Keratinocyte (primary cell): ENCODE measurements at regions not wholly inside any gene's neighbourhood (a gene's known extent, or its start where the extent isn't known, plus 50 kb on each side); places are given as distances from the start of the nearest gene placed in this dataset.

Experiments used
- DNase-seq: peaks from one replicate; pipeline ENCODE4 v3.0.0-alpha.2; 2011; ENCODE audit warnings: low read depth, missing footprints, low spot score
- FAIRE-seq: peaks from 2 replicates; lab custom pipeline; 2011; peaks lifted over from hg19 to GRCh38; lab: Jason Lieb, UNC
- H2AFZ ChIP-seq: 2 replicates; pipeline ENCODE4 v1.6.0; 2012; ENCODE audit warnings: low read length, control low read depth, inconsistent platforms; ENCODE audit not compliant: control insufficient read depth
- H3K27ac ChIP-seq: 2 replicates; pipeline ENCODE4 v1.5.1; 2011; ENCODE audit warnings: low read length; ENCODE audit not compliant: control insufficient read depth, insufficient read depth
- H3K27me3 ChIP-seq: 3 replicates; pipeline ENCODE4 v1.6.0; 2011; ENCODE audit warnings: low read length; ENCODE audit not compliant: control insufficient read depth, insufficient read depth; ENCODE audit errors: extremely low read depth
- H3K36me3 ChIP-seq, 2 experiments: 2 replicates in 1 of 2; 3 replicates in 1 of 2; pipeline ENCODE4 v1.5.1; 2011; ENCODE audit warnings: low read length in 2 of 2, mild to moderate bottlenecking in 1 of 2; ENCODE audit not compliant: control insufficient read depth in 2 of 2, insufficient read depth in 2 of 2; ENCODE audit errors: extremely low read depth in 1 of 2
- H3K4me1 ChIP-seq: 3 replicates; pipeline ENCODE4 v1.5.1; 2011; ENCODE audit warnings: low read length; ENCODE audit not compliant: control insufficient read depth, insufficient read depth; ENCODE audit errors: extremely low read depth
- H3K4me2 ChIP-seq: 3 replicates; pipeline ENCODE4 v1.6.0; 2011; ENCODE audit warnings: low read depth, low read length; ENCODE audit not compliant: control insufficient read depth, insufficient read depth; ENCODE audit errors: extremely low read depth
- H3K4me3 ChIP-seq, 3 experiments: fragments of 200-600 bp in 1 of 3; sonication (generic) in 1 of 3; 2 replicates in 2 of 3; 3 replicates in 1 of 3; pipeline ENCODE4 v1.5.1; 2011 to 2016; ENCODE audit warnings: low read length in 3 of 3, mild to moderate bottlenecking in 3 of 3, control low read depth in 2 of 3, inconsistent platforms in 1 of 3, low read depth in 1 of 3, mixed read lengths in 1 of 3, mixed run types in 1 of 3, moderate library complexity in 1 of 3; ENCODE audit not compliant: control insufficient read depth in 2 of 3, insufficient read depth in 2 of 3; ENCODE audit errors: extremely low read depth in 1 of 3
- H3K79me2 ChIP-seq: 2 replicates; pipeline ENCODE4 v1.6.0; 2012; ENCODE audit warnings: low read length; ENCODE audit not compliant: control insufficient read depth, insufficient read depth
- H3K9ac ChIP-seq: 3 replicates; pipeline ENCODE4 v1.6.0; 2011; ENCODE audit warnings: low read length; ENCODE audit not compliant: control insufficient read depth, insufficient read depth; ENCODE audit errors: extremely low read depth
- H3K9me1 ChIP-seq: 3 replicates; pipeline ENCODE4 v1.6.0; 2011; ENCODE audit warnings: low read length; ENCODE audit not compliant: control insufficient read depth, insufficient read depth; ENCODE audit errors: extremely low read depth
- H3K9me3 ChIP-seq: 2 replicates; pipeline ENCODE4 v1.5.1; 2012; ENCODE audit warnings: low read depth, low read length; ENCODE audit not compliant: control insufficient read depth
- H4K20me1 ChIP-seq: 3 replicates; pipeline ENCODE4 v1.6.0; 2011; ENCODE audit warnings: low read length; ENCODE audit not compliant: control insufficient read depth, insufficient read depth; ENCODE audit errors: extremely low read depth
- EZH2 ChIP-seq: IDR thresholded peaks from one replicate; pipeline ENCODE4 v1.6.1; 2012; ENCODE audit warnings: inconsistent platforms, mild to moderate bottlenecking, low read length, moderate library complexity
- dilution Hi-C: fragments of 300-500 bp; cut with MboI; formaldehyde crosslinking; loops from one replicate; pipeline ENCODE4 v1.7.0; 2020; ENCODE audit warnings: low sequenced_read_pairs; ENCODE audit not compliant: extremely low pct_ligation_motif_present
- TF ChIP-seq, protein P1 (sequence below), 3 experiments: IDR thresholded peaks in 1 of 3; conservative IDR thresholded peaks in 1 of 3; optimal IDR thresholded peaks in 1 of 3; 2 replicates in 2 of 3; 3 replicates in 1 of 3; pipeline versions ENCODE3 to v1.5.1; 2011; ENCODE audit warnings: low read length in 3 of 3, mild to moderate bottlenecking in 3 of 3, moderate library complexity in 2 of 3, control low read depth in 1 of 3, inconsistent platforms in 1 of 3; ENCODE audit not compliant: insufficient read depth in 2 of 3; ENCODE audit errors: extremely low read depth in 1 of 3

DNA sequence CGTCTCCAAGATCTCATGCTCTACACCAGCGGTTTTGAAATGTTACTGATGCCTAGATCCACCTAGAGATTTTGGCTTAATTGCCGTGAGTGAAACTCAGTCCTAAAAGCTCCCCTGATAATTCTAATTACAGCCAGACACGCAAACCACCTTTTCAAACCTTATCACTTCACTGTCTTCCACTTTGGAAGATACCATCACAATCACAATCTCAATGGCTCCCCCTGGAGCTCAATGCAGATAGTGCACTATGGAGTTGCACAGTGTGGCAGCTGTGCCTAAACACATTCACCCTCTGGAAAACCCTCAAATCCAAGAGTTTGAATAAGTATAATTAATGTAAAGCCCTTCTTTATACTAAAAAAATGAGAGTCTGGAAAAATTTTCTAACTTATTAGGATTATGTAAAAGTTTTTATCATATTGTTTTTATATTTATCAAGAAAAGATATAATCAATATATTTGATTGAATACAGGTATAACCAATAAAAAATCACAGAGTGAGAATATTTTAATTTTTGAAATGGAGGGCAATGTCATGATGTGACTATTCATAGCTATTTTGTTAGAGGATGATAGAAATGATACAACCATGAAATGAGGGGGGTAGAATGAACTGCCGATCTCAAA is 102.9 kb upstream of the SLC8A1 start:
- Histone ChIP-seq H3K27me3 (no peaks in the 10 kb centered on the region), H3K36me3 (no peaks in the 10 kb centered on the region), H3K27ac (no peak overlapping the region), H3K4me2 (no peak overlapping the region), H3K9ac (no peak overlapping the region), H3K4me3 (no peak overlapping the region), H4K20me1 (no peaks in the 10 kb centered on the region), H3K79me2 (no peaks in the 10 kb centered on the region), H3K9me1 (no peaks in the 10 kb centered on the region), H2AFZ (peak overlapping the region; percentile 80), H3K9me3 (no peaks in the 10 kb centered on the region), H3K4me1 (no peaks in the 10 kb centered on the region)
- dilution Hi-C loops, result no loop called here
- TF ChIP-seq, protein P1, sequence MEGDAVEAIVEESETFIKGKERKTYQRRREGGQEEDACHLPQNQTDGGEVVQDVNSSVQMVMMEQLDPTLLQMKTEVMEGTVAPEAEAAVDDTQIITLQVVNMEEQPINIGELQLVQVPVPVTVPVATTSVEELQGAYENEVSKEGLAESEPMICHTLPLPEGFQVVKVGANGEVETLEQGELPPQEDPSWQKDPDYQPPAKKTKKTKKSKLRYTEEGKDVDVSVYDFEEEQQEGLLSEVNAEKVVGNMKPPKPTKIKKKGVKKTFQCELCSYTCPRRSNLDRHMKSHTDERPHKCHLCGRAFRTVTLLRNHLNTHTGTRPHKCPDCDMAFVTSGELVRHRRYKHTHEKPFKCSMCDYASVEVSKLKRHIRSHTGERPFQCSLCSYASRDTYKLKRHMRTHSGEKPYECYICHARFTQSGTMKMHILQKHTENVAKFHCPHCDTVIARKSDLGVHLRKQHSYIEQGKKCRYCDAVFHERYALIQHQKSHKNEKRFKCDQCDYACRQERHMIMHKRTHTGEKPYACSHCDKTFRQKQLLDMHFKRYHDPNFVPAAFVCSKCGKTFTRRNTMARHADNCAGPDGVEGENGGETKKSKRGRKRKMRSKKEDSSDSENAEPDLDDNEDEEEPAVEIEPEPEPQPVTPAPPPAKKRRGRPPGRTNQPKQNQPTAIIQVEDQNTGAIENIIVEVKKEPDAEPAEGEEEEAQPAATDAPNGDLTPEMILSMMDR (optimal IDR thresholded peaks at IDR 0.05 in 1 of 3, IDR thresholded peaks at IDR 0.05 in 1 of 3, conservative IDR thresholded peaks at IDR 0.05 in 1 of 3; ENCODE audit: extremely low read depth in 1 of 3, insufficient read depth in 2 of 3, low read length in 3 of 3), result peak; percentile 75 to 90 (median 87)
- no peak for TF ChIP-seq EZH2
- no peak for DNase-seq
- peak; percentile 75 for FAIRE-seq

DNA sequence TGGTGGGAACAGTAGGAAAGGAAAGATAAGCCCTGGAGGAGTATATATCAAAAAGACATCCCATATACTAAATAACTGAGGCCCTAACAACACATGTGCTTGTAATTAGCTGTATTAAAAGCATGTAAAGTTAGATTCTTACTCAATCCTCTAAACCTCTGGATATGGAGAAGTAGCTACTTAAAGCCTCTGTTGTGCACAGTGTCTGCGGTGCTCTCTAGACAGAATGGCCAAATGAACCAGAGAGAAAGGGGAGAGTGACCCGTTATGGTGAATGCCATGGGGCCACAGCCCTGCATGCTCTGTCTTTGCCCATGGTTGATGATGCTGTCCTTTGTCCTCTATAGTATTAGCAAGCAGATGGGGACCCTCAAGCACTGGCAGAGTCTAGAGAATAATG is 104.4 kb upstream of the SLC8A1 start:
- FAIRE-seq (no peak), DNase-seq (no peak)
- H3K4me1 ChIP-seq, result no peaks in the 10 kb centered on the region
- H3K27me3 ChIP-seq, result no peaks in the 10 kb centered on the region
- no peaks in the 10 kb centered on the region for H3K36me3 ChIP-seq
- no peak overlapping the region for H3K27ac ChIP-seq
- no peaks in the 10 kb centered on the region for H3K9me1 ChIP-seq
- no peaks in the 10 kb centered on the region for H3K79me2 ChIP-seq
- no peaks in the 10 kb centered on the region for H4K20me1 ChIP-seq
- H2AFZ ChIP-seq, result no peak overlapping the region
- no peak overlapping the region for H3K4me3 ChIP-seq
- H3K9me3 ChIP-seq, result no peaks in the 10 kb centered on the region
- TF ChIP-seq EZH2, result no peak
- TF ChIP-seq, protein P1 (optimal IDR thresholded peaks at IDR 0.05 in 1 of 3, IDR thresholded peaks at IDR 0.05 in 1 of 3, conservative IDR thresholded peaks at IDR 0.05 in 1 of 3; ENCODE audit: extremely low read depth in 1 of 3, insufficient read depth in 2 of 3, low read length in 3 of 3), result no peak
- no peak overlapping the region for H3K4me2 ChIP-seq
- dilution Hi-C loops, result no loop called here
- no peak overlapping the region for H3K9ac ChIP-seq
